Hepatocyte (in vitro differentiated cells): ENCODE measurements at regions not wholly inside any gene's neighbourhood (a gene's known extent, or its start where the extent isn't known, plus 50 kb on each side); places are given as distances from the start of the nearest gene placed in this dataset.

Experiments used
- CTCF ChIP-seq: fragments of 200-600 bp; sonication (generic); IDR thresholded peaks from 2 replicates; pipeline ENCODE4 v1.5.1; 2016; ENCODE audit warnings: antibody characterized with exemption, mild to moderate bottlenecking; ENCODE audit not compliant: poor library complexity
- EZH2 ChIP-seq: fragments of 200-600 bp; sonication (generic); IDR thresholded peaks from 2 replicates; pipeline ENCODE4 v1.6.1; 2016; ENCODE audit warnings: antibody characterized with exemption, mild to moderate bottlenecking, borderline replicate concordance

GRCh38 chr6:42509256-42509655, 54.6 kb upstream of the UBR2 start:
- TF ChIP-seq EZH2 (no peak), CTCF (no peak)
